ENCODE measurements at regions not wholly inside any gene's neighbourhood (a gene's known extent, or its start where the extent isn't known, plus 50 kb on each side); places are given as distances from the start of the nearest gene placed in this dataset.
"Not testable (repeated sequence)": the region's sequence is repeated elsewhere in the genome, so short reads cannot be mapped to it uniquely, and the experiment has no call there.

DNA sequence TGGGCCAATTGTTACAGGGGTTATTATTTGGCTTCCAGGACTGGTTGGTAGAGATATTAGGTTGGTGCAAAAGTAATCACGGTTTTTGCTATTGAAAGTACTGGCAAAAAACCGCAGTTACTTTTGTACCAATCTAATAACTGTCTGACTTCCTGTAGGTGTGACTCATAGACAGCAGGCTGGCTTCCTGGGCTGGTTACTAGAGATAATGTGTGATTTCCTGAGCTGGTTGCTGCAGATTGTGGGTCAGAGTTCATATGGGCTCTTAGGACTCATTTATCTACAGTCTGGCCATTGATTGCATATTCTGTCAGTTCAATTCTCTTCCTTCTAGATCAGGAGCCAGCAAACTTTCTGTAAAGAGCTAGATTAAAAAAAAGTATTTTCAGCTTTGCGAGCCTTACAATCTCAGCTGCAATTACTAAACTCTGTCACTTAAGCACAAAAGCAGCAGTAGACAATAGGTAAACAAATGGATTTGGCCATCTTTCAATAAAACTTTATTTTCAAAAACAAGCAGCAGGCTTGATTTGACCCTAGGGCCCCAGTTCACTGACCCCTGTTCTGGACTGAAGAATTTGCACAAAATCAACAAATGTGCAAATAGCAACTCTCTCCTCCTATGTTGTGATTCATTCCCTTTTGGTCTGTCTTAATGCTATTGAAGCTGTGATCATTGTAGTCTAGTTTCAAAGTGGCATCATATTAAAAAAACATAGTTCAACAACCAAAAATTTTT is 50.8 kb upstream of the BOD1L1 start:
- Mint-ChIP-seq H3K9me3 (peaks cover 28% of the 10 kb centered on the region), H3K36me3 (ENCODE audit: low read depth) (no peaks in the 10 kb centered on the region), H3K27me3 (peaks cover 3% of the 10 kb centered on the region), H3K4me3 (no peak overlapping the region), H3K4me1 (ENCODE audit: low read depth) (no peaks in the 10 kb centered on the region), H3K27ac (no peak overlapping the region)

DNA sequence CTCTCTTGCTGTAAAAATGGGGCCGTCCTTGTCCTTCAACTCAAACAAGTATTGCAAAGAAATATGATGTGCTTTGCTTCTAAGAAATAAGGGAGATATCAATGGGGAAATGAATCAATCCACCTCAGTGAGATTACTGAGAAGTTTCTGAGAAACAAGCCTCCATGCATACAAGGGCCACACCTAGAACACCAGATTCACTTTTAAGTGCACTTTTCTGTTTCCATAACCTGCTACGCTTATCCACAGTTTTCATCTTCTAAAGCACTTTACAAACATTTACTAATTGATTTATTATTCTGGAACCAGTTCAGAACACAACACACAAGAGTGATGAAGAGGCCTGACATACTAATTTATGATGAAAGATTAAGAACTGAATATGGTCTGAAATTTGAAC is 54.0 kb upstream of the BOD1L1 start:
- no peak overlapping the region for H3K4me3 Mint-ChIP-seq
- no peaks in the 10 kb centered on the region for H3K4me1 Mint-ChIP-seq (ENCODE audit: low read depth)
- H3K9me3 Mint-ChIP-seq: peaks cover 36% of the 10 kb centered on the region
- no peaks in the 10 kb centered on the region for H3K36me3 Mint-ChIP-seq (ENCODE audit: low read depth)
- H3K27ac Mint-ChIP-seq: no peak overlapping the region
- peaks cover 3% of the 10 kb centered on the region for H3K27me3 Mint-ChIP-seq

DNA sequence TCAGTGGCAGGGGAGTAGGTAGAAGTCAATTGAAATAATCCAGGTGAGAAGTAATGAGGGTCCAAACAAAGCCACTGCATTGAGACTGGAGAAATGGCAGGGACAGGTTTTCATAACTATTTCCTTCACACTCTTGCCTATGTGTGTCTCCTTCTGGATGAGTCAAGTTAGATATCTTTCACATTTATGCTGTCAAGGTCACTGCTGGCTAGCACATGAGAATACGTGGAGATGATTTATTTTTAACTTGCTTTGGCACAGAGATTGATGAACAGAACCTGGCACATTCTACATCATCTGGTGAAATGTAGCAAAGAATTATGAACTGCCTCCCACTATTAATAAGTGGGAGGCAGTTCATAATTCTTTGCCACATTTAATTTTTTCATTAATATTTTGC is 66.7 kb upstream of the BOD1L1 start:
- peaks cover 21% of the 10 kb centered on the region for H3K9me3 Mint-ChIP-seq
- no peak overlapping the region for H3K4me3 Mint-ChIP-seq
- peaks cover 7% of the 10 kb centered on the region for H3K27me3 Mint-ChIP-seq
- no peaks in the 10 kb centered on the region for H3K4me1 Mint-ChIP-seq (ENCODE audit: low read depth)
- H3K36me3 Mint-ChIP-seq (ENCODE audit: low read depth): no peaks in the 10 kb centered on the region
- no peak overlapping the region for H3K27ac Mint-ChIP-seq

DNA sequence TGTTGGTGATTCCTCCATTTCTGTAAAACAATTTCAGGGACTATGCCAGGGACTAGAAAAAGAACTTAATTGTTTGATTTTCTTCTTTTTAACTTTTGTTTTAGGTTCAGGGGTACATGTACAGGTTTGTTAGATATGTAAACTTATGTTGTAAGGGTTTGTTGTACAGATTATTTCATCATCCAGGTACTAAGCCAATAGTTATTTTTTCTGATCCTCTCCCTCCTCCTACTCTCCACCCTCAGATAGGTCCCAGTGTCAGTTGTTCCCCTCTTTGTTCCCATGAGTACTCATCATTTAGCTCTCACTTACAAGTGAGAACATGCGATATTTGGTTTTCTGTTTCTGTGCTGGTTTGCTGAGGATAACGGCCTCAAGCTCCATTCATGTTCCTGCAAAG is 70.8 kb upstream of the BOD1L1 start:
- Mint-ChIP-seq H3K36me3 (ENCODE audit: low read depth) (no peaks in the 10 kb centered on the region), H3K27me3 (peaks cover 5% of the 10 kb centered on the region), H3K4me1 (ENCODE audit: low read depth) (no peaks in the 10 kb centered on the region), H3K27ac (no peak overlapping the region), H3K4me3 (no peak overlapping the region), H3K9me3 (peaks cover 3% of the 10 kb centered on the region)

DNA sequence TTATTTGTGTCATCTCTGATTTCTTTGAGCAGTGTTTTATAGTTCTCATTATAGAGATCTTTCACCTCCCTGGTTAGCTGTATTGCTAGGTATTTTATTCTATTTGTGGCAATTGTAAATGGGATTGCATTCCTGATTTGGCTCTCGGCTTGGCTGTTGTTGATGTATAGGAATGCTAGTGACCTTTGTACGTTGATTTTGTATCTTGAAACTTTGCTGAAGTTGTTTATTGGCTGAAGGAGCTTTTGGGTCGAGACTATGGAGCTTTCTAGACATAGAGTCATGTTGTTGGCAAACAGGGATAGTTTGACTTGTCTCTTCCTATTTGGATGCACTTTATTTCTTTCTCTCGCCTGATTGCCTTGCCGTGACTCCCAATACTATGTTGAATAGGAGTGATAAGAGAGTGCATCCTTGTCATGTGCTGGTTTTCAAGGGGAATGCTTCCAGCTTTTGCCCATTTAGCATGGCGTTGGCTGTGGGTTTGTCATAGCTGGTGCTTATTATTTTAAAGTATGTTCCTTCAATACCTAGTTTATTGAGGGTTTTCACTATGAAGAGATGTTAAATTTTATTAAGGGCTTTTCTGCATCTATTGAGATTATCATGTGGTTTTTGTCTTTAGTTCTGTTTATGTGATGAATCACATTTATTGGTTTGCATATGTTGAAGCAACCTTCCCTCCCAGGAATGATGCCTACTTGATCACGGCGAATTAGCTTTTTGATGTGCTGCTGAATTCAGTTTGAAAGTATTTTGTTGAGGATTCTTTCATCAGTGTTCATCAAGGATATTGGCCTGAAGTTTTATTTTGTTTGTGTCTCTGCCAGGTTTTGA is 72.7 kb upstream of the BOD1L1 start:
- H3K9me3 Mint-ChIP-seq: no peaks in the 10 kb centered on the region
- no peaks in the 10 kb centered on the region for H3K4me1 Mint-ChIP-seq (ENCODE audit: low read depth)
- no peak overlapping the region for H3K4me3 Mint-ChIP-seq
- peaks cover 12% of the 10 kb centered on the region for H3K27me3 Mint-ChIP-seq
- no peak overlapping the region for H3K27ac Mint-ChIP-seq
- no peaks in the 10 kb centered on the region for H3K36me3 Mint-ChIP-seq (ENCODE audit: low read depth)

- not testable (repeated sequence) for H3K27ac Mint-ChIP-seq; H3K9me3 Mint-ChIP-seq; H3K36me3 Mint-ChIP-seq (ENCODE audit: low read depth); H3K4me1 Mint-ChIP-seq (ENCODE audit: low read depth); H3K4me3 Mint-ChIP-seq
- H3K27me3 Mint-ChIP-seq: peaks cover 12% of the 10 kb centered on the region
Observed at GRCh38 chr4:13700858-13701140, 73.3 kb upstream of the BOD1L1 start.

DNA sequence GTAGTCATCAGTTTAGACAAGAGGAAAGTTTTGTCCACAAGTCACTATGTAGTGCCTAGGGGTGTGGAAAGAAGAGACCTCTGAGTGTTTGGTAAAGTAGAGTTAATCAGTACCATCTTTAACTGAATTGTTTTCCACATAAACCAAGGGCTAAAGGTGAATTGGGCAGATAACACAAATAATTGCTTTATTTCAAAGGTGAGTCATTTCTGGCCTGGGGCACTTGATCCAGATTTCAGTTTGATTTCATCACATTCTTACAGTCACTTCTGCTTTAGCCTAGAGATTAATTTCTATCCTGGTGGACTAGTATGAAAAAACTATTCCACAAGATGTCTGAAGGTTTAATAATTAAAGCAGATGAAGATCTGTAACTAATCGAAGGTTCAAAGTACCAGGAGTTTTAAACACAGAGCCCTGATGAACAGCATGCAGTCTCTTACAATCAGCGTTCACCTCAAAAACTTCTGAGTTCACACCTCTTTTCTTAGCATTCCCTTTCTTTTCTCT is 74.5 kb upstream of the BOD1L1 start:
- Mint-ChIP-seq H3K9me3 (no peaks in the 10 kb centered on the region), H3K27ac (no peak overlapping the region), H3K27me3 (peaks cover 16% of the 10 kb centered on the region), H3K36me3 (ENCODE audit: low read depth) (no peaks in the 10 kb centered on the region), H3K4me3 (no peak overlapping the region), H3K4me1 (ENCODE audit: low read depth) (no peaks in the 10 kb centered on the region)

GRCh38 chr4:13703096-13703495 is 75.6 kb upstream of the BOD1L1 start:
- no peaks in the 10 kb centered on the region for H3K36me3 Mint-ChIP-seq (ENCODE audit: low read depth)
- H3K27ac Mint-ChIP-seq: no peak overlapping the region
- no peaks in the 10 kb centered on the region for H3K4me1 Mint-ChIP-seq (ENCODE audit: low read depth)
- H3K9me3 Mint-ChIP-seq: no peaks in the 10 kb centered on the region
- H3K27me3 Mint-ChIP-seq: peaks cover 23% of the 10 kb centered on the region
- H3K4me3 Mint-ChIP-seq: no peak overlapping the region

DNA sequence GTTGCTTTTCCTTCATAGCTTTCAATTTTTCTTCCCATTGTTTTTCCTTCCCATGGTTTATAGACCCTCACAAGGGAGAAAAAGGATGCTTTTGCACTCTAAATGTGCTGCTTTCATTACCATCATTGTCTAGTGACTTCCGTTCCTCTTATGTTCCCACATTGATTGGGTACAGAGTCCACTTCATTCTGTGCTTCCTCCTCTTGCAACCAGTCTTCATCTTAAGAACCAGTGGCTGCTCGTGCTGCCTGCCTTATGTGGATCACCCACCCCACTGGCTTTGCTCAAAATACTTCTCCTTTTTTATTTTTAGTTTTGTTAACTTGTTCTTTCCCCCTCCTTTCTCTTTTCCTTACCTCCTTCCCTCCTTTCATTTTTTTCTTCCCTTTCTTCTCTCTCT is 76.5 kb upstream of the BOD1L1 start:
- H3K4me1 Mint-ChIP-seq (ENCODE audit: low read depth): no peaks in the 10 kb centered on the region
- H3K9me3 Mint-ChIP-seq: no peaks in the 10 kb centered on the region
- no peak overlapping the region for H3K27ac Mint-ChIP-seq
- no peaks in the 10 kb centered on the region for H3K36me3 Mint-ChIP-seq (ENCODE audit: low read depth)
- H3K27me3 Mint-ChIP-seq: peaks cover 25% of the 10 kb centered on the region
- no peak overlapping the region for H3K4me3 Mint-ChIP-seq

DNA sequence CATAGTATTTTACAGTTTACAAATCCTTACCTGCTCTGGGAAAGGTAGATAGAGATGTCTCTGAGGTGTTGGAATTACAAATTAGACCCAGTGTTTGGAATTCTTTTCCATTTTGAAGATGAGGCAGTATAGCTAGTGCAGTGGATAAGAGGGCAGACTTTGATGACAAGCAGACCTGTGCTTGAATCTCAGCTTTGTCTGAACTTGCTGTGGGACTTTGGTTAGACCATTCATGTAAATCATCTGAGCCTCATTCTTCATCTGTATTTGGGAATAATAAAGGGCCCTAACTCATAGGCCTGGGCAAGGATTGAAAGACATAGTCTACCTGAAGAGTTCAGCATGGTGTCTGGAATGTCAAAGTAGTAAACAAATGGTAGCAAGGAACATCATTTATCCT is 77.2 kb upstream of the BOD1L1 start:
- no peak overlapping the region for H3K4me3 Mint-ChIP-seq
- no peaks in the 10 kb centered on the region for H3K4me1 Mint-ChIP-seq (ENCODE audit: low read depth)
- H3K27me3 Mint-ChIP-seq: peaks cover 25% of the 10 kb centered on the region
- no peaks in the 10 kb centered on the region for H3K9me3 Mint-ChIP-seq
- H3K36me3 Mint-ChIP-seq (ENCODE audit: low read depth): no peaks in the 10 kb centered on the region
- no peak overlapping the region for H3K27ac Mint-ChIP-seq

DNA sequence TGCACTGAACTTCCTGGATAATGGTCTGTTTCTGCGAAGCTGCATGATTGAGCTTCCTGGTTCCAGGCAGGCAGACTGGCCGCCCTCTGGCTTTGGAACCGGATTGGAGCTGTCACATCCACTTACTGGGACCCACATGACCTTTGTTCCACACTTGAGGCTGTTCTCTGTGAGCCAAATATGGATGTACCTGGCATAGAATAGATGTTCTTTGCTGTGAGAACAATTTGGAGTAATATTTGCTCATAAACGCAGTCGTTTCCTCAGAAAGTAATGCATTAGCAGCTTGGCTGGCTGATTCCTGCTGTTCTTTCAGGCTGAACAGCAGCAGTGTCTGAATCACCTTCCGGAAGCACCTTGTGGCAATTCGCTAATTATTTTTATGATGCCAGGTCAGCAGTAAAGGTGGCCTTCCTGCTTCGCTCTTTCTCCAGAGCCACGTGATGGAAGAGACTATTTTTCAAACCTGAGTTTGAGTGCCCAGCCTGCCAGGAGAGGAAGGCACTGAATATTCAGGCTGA is 78.1 kb upstream of the BOD1L1 start:
- H3K4me3 Mint-ChIP-seq: no peak overlapping the region
- H3K4me1 Mint-ChIP-seq (ENCODE audit: low read depth): no peaks in the 10 kb centered on the region
- no peak overlapping the region for H3K27ac Mint-ChIP-seq
- peaks cover 24% of the 10 kb centered on the region for H3K27me3 Mint-ChIP-seq
- H3K36me3 Mint-ChIP-seq (ENCODE audit: low read depth): no peaks in the 10 kb centered on the region
- H3K9me3 Mint-ChIP-seq: peaks cover 5% of the 10 kb centered on the region

GRCh38 chr4:13706120-13706519 is 78.6 kb upstream of the BOD1L1 start:
- Mint-ChIP-seq H3K27me3 (peaks cover 21% of the 10 kb centered on the region), H3K4me1 (ENCODE audit: low read depth) (no peaks in the 10 kb centered on the region), H3K27ac (no peak overlapping the region), H3K9me3 (peaks cover 5% of the 10 kb centered on the region), H3K4me3 (no peak overlapping the region), H3K36me3 (ENCODE audit: low read depth) (no peaks in the 10 kb centered on the region)

- no peaks in the 10 kb centered on the region for H3K36me3 Mint-ChIP-seq (ENCODE audit: low read depth)
- no peak overlapping the region for H3K4me3 Mint-ChIP-seq
- H3K4me1 Mint-ChIP-seq (ENCODE audit: low read depth): no peaks in the 10 kb centered on the region
- peaks cover 24% of the 10 kb centered on the region for H3K27me3 Mint-ChIP-seq
- H3K9me3 Mint-ChIP-seq: peaks cover 5% of the 10 kb centered on the region
- no peak overlapping the region for H3K27ac Mint-ChIP-seq
Observed at GRCh38 chr4:13706716-13707115, 79.2 kb upstream of the BOD1L1 start.

DNA sequence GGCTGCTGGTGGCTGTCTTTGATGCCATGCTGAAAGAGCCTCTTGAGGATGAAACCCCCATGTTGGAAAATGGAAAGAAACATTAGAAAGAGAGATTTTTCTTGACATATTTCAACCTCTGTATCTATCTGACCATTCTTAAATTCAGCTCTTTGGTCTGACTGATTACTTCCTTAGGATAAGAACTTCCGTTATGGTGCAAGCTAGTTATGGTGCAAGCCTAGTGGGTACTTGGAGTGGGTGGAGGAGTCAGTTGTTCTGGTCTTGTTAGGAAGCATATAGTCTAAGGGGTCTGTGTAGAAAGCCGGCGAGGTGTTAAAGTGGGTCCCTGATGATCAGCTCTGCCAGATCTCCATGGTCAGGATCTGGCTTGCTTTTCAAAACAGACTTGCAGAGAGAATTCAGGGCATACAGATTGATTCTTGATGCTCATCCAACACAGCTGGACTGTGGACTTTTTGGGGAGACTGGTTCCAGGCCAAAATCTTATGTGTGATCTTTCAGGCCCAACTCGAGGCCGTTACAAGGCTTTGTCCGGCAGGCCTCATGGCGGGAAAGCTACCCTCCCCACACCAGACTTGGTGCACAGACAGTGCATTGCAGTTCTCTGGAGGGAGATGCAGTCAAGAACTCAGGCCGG is 82.8 kb upstream of the BOD1L1 start:
- H3K4me1 Mint-ChIP-seq (ENCODE audit: low read depth): no peaks in the 10 kb centered on the region
- H3K9me3 Mint-ChIP-seq: peaks cover 5% of the 10 kb centered on the region
- no peaks in the 10 kb centered on the region for H3K36me3 Mint-ChIP-seq (ENCODE audit: low read depth)
- H3K27me3 Mint-ChIP-seq: peaks cover 17% of the 10 kb centered on the region
- H3K4me3 Mint-ChIP-seq: no peak overlapping the region
- H3K27ac Mint-ChIP-seq: no peak overlapping the region

DNA sequence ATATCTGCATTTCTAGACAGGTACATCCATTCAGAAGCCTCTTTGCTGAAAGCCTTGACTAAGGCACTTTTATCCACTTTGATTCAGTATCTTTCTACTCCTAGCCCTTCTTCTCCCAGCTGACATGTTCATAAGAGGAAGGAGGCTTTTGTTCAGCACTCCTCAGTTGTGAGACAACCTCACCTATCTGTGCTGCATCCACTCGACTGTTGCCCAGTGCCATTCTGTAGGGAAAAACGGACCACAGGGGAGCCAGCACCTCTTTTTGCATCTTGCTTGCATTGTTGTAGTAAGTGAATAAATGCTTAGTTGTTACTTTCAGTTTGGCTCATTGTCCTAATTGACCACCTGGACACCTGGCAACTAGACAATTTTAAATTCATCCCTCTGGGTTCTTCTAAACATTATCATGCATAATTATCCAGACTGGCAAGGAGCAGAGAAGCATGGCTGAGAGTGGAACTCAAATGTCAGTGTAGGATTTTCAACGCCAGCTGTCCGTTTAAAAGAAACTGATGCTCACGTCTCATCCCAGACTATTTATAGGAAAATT is 83.8 kb upstream of the BOD1L1 start:
- Mint-ChIP-seq H3K36me3 (ENCODE audit: low read depth) (no peaks in the 10 kb centered on the region), H3K27ac (no peak overlapping the region), H3K4me3 (no peak overlapping the region), H3K9me3 (peaks cover 5% of the 10 kb centered on the region), H3K4me1 (ENCODE audit: low read depth) (no peaks in the 10 kb centered on the region), H3K27me3 (peaks cover 14% of the 10 kb centered on the region)

Measured in stimulated activated naive CD8-positive, alpha-beta T cell treated with anti-CD3 and anti-CD28 coated beads, Interleukin-15, Interleukin-2, amounts not matched to agents 100 ng/mL and 50 ng/mL, for 24 hours (primary cell).